Fibroblast of skin of scalp (primary cell): ENCODE measurements at regions not wholly inside any gene's neighbourhood (a gene's known extent, or its start where the extent isn't known, plus 50 kb on each side); places are given as distances from the start of the nearest gene placed in this dataset.

Experiments
- DNase-seq: peaks from one replicate; pipeline ENCODE4 v3.0.0-alpha.2; 2013

GRCh38 chr10:114771749-114772148, 49.8 kb upstream of the FHIP2A start:
- peak; percentile 12 for DNase-seq
